Esophagus (tissue), 2 donors: ENCODE measurements at regions not wholly inside any gene's neighbourhood (a gene's known extent, or its start where the extent isn't known, plus 50 kb on each side); places are given as distances from the start of the nearest gene placed in this dataset.
"Not testable (repeated sequence)": the region's sequence is repeated elsewhere in the genome, so short reads cannot be mapped to it uniquely, and the experiment has no call there.

Source experiments
- H3K27ac ChIP-seq, 2 donors: one replicate each; pipeline ENCODE4 v1.5.1; 2013; ENCODE audit warnings: low read depth in 2 of 2, mild to moderate bottlenecking in 2 of 2, inconsistent platforms in 1 of 2, low read length in 1 of 2, moderate library complexity in 1 of 2
- H3K27me3 ChIP-seq, 2 donors: one replicate each; pipeline ENCODE4 v1.6.1; 2013; ENCODE audit warnings: low read length in 2 of 2, control low read depth in 1 of 2, mild to moderate bottlenecking in 1 of 2; ENCODE audit not compliant: insufficient read depth in 2 of 2, control insufficient read depth in 1 of 2
- H3K36me3 ChIP-seq, 2 donors: one replicate each; pipeline ENCODE4 v1.6.1; 2013; ENCODE audit warnings: low read length in 1 of 2; ENCODE audit not compliant: control insufficient read depth in 2 of 2, insufficient read depth in 2 of 2
- H3K4me1 ChIP-seq, 2 donors: one replicate each; pipeline ENCODE4 v1.6.1; 2013; ENCODE audit warnings: low read length in 1 of 2; ENCODE audit not compliant: control insufficient read depth in 2 of 2, insufficient read depth in 2 of 2
- H3K4me3 ChIP-seq, 2 donors: one replicate each; pipeline ENCODE4 v1.5.1; 2013; ENCODE audit warnings: low read length in 2 of 2, mild to moderate bottlenecking in 2 of 2, low read depth in 1 of 2, moderate library complexity in 1 of 2
- H3K9me3 ChIP-seq, 2 donors: one replicate each; pipeline ENCODE4 v1.6.1; 2013; ENCODE audit warnings: mild to moderate bottlenecking in 2 of 2, low read depth in 1 of 2, low read length in 1 of 2, moderate library complexity in 1 of 2; ENCODE audit not compliant: control insufficient read depth in 2 of 2, insufficient read depth in 1 of 2
- WGBS, 2 donors: extraction: QIAGEN DNeasy Blood & Tissue Kit; methylation state at CpG; one replicate each; pipeline ENCODE4 v1.1.7; 2013; 5-methylcytosine and 5-hydroxymethylcytosine counted together
- donor health status: healthy with polysubstance abuse.
- donor health status: Bipolar disorder and iron deficiency.

DNA sequence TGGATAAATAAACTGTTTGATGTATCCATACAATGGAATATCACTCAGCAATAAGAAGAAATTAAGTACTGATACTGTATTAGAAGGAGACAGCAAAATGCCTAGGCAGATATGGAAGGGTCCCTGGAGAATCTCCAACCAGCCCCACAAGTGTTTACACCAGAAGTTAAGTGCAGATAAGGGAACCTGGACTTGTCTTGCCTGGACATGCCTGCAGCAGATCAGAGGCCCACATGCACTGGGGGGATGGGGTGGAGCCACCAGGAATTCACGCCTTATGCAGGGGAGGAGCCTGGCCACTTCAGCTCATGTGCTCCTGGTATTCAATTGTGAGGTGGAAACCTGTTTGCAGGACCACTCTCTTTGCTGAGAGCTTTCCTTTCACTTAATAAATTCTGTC is 356.9 kb downstream of the TUBA3C start:
- H3K4me1 ChIP-seq, H3K4me3 ChIP-seq, H3K27me3 ChIP-seq, H3K36me3 ChIP-seq, H3K27ac ChIP-seq, H3K9me3 ChIP-seq: not testable (repeated sequence)
- 64 to 71% methylated on average over 1 of the region's 1 CpG for WGBS, 2 donors

DNA sequence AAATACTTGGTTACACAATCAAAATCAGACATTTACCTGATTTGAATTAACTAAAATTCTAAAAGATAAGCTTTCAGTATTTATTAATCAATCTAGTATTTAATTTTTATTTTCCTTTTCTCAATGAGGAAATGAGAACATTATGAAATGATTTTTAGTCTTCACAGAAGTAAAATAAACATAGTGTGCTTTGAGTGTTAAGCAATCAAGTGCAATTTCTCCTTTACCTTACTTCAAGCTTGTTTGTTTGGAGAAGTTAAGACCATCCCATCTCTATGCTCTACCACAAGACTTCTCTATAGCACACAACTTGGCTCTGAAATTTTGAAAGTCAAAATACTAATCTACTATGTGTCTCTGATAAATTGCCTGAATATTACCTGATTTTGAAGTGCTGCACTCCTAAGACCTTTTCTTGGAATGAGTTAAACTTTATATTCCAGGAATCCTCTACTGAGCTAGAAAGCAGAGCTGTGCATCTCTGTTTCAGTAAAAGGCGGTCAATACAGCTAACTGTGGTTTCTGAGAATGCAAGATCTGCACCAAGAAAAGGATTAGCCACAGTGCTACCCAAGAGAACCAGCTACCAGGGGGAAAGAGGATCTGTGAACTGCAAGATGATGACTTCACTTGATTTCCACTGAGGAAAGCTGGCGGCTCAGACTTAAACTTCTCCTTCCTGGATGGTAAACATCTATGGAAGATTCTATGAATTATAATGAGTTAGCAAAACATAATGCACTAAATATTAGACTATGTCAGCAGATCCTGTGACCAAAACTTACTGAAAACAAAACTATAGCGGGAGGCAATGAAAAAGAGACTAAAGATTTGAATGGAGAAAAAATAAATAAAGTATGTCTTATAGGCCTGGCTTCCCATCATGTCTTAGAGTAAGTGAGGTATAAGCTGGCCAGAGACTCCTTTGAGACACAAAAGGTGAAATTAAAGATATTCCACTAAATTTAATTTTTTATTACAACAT is 358.7 kb downstream of the TUBA3C start:
- not testable (repeated sequence) for H3K4me3 ChIP-seq, H3K4me1 ChIP-seq, H3K27me3 ChIP-seq, H3K27ac ChIP-seq, H3K9me3 ChIP-seq, H3K36me3 ChIP-seq
- WGBS, 2 donors = 56 to 69% methylated on average over 3 of the region's 3 CpGs

DNA sequence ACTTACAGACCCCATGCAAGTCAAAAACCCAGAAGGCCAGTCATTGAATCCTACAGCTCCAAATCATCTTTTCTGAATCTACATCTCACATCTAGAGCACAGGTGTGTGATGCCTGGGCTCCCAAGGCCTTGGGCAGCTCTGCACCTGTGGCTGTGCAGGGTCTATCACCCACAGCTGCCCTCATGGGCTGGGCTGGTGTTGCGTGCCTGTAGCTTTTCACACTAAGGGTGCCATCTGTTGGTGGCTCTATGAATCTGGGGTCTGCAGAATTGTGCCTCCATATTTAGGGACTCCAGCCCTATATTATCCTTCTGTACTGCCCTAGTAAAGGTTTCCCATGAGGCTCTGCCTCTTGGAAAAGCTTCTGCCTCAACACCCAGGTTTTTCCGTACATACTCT is 407.6 kb downstream of the TUBA3C start:
- H3K36me3 ChIP-seq, H3K27me3 ChIP-seq, H3K4me1 ChIP-seq, H3K4me3 ChIP-seq, H3K9me3 ChIP-seq, H3K27ac ChIP-seq: not testable (repeated sequence)
- WGBS, 2 donors = 77 to 82% methylated on average over 2 of the region's 2 CpGs

DNA sequence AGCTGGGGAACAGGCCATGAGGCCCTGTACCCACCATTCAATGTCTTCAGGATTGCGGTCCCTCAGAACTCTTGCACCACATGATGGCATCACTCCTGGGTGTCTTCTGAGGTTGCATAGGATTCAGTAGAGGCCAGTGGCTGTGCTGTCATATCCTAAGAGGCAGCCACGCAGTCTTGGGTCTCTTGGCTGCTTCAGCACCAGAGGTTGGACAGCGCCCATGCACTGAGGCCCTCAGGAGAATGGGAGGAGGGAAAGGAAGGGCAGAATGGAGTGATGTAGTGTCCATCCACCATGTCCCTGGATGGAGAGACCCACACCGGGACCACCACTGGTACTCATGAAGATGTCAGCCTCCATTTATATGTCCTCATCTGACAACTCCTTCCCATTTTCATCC is 439.9 kb downstream of the TUBA3C start:
- H3K4me1 ChIP-seq, H3K27me3 ChIP-seq, H3K4me3 ChIP-seq, H3K27ac ChIP-seq, H3K36me3 ChIP-seq, H3K9me3 ChIP-seq: not testable (repeated sequence)
- WGBS, 2 donors = 54 to 71% methylated on average over 4 of the region's 4 CpGs

DNA sequence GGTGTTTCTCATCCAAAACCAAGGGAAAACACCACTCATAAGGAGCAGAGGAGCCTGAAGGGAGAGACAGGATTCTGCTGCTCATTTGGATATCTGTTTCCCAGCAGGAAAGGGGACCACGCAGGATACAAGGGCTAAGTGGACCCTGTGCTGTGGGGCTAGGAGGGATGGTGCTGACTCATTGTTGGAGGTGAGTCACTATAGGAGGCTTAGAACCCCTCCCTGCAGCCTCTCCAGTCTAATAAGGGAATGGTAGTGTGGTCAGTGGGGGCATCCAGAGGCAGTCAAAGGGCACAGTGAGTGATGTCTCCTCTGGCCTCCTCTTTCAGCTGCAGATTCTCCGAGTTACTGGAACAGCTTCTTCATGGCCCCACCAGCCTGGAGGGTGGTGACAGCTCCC is 442.3 kb downstream of the TUBA3C start:
- H3K4me1 ChIP-seq = no peaks in the 10 kb centered on the region
- no peaks in the 10 kb centered on the region for H3K36me3 ChIP-seq
- H3K27me3 ChIP-seq = no peaks in the 10 kb centered on the region
- WGBS, 2 donors = 75 to 79% methylated on average over 2 of the region's 2 CpGs
- no peak overlapping the region for H3K27ac ChIP-seq
- no peak overlapping the region for H3K4me3 ChIP-seq
- no peaks in the 10 kb centered on the region for H3K9me3 ChIP-seq

DNA sequence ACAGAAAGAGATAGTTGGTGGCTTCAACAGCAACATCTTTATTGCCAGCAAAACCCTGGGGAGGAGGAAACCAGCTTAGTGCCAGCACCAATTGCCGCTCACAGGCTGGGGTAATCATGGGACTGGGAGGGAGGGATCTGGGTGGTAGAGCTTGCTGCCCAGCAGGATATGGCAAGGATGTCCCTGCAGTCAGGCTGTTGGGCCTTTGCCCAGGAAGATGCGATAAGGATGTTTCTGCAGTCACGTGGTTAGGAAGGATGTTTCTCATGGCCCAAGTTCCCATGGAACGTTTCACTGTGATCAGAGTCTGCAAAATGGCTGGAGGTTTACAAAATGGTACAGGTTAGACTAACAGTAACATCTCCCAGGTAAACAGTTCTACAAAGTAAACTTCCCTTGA is 443.5 kb downstream of the TUBA3C start:
- not testable (repeated sequence) for H3K4me1 ChIP-seq, H3K27me3 ChIP-seq, H3K4me3 ChIP-seq, H3K36me3 ChIP-seq, H3K27ac ChIP-seq, H3K9me3 ChIP-seq
- WGBS, 2 donors = 67 to 72% methylated on average over 4 of the region's 4 CpGs

DNA sequence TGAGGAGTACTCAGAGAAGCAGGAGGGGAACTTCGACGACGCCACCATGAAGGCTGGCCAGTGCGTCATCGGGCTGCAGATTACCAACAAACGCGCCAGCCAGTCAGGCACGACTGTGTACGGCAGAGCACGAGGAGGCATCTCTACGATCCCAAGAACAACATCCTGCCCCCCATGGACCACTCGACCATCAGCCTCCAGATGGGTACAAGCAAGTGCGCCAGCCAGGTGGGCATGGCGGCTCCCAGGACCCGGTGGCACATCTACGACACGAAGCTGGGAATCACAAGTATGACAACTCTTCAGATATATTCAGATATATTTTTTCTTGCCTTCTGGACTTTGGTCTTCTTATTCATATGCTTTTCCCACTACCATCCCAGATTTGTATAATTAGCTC is 454.5 kb downstream of the TUBA3C start:
- H3K9me3 ChIP-seq, H3K27ac ChIP-seq, H3K4me3 ChIP-seq, H3K4me1 ChIP-seq, H3K36me3 ChIP-seq, H3K27me3 ChIP-seq: not testable (repeated sequence)
- WGBS, 2 donors = 89 to 91% methylated on average over 17 of the region's 17 CpGs

DNA sequence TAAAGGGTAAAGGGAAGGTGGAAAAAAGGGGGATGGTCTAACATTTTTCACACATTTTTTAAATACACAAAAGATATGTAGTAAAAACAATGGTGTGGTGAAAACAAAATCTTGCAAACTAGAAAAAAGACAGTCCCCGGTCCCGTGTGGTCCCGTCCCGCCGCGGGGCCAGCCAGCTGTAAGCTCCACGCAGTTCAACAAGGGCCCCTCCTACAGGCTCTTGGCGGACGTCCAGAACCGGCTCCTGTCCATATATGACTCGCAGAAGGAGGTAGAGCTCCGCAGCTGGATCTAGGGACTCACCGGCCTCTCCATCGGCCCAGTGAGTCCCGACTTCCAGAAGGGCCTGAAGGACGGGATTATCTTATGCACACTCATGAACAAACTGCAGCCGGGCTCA is 455.1 kb downstream of the TUBA3C start:
- not testable (repeated sequence) for H3K4me3 ChIP-seq, H3K9me3 ChIP-seq, H3K27me3 ChIP-seq, H3K27ac ChIP-seq, H3K36me3 ChIP-seq, H3K4me1 ChIP-seq
- 88 to 91% methylated on average over 17 of the region's 17 CpGs for WGBS, 2 donors

DNA sequence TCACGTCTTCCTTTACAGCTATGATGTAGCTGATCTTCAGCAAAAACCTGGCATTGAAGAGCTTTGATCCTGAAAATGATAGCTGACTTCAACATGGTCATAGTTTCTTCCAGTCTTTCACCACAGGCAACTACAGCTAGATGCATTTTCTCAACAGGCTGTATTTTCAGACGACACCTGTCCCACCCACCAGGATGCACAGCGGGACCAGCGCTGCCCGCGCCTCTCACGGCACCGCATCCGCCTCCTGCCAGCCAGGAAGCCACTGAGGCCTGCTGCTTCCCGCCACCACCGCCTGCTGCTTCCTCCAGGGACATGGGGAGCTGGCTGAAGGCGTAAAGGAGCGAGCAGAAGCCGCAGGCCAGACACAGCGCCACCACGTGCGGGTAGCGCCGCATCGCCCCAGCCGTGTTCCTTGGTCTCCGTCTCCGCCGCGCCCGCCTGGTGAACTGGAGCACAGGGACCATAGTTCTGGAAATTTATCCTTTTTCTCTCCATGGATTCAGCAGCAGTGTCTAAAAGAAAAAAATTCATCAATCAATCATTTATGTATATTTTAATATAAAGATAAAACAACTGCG is 456.3 kb downstream of the TUBA3C start:
- not testable (repeated sequence) for H3K4me1 ChIP-seq, H3K9me3 ChIP-seq, H3K4me3 ChIP-seq, H3K36me3 ChIP-seq, H3K27ac ChIP-seq, H3K27me3 ChIP-seq
- WGBS, 2 donors = 47 to 55% methylated on average over 5 to 11 of the region's 27 CpGs

DNA sequence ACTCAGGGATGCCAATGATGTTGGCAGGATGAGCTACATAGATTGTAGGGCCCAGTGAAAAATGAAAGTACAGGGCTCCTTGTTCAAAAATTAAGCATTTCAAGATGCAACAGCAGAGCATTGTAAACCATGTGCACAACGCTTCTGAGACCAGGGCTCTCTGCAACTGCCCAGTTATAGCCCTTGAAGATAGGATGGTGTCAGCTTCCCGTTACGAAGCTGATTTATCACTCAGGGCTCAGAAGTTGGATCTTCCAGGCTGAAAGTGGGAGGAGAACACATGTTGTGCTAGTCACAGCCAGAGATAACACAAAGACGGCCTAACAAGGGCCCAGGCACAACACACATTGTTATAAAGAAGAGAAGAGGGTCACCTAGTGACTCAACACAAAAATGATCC is 466.7 kb downstream of the TUBA3C start:
- Histone ChIP-seq H3K27me3 (no peaks in the 10 kb centered on the region), H3K36me3 (no peaks in the 10 kb centered on the region), H3K27ac (no peak overlapping the region), H3K4me3 (no peak overlapping the region), H3K4me1 (no peaks in the 10 kb centered on the region), H3K9me3 (no peaks in the 10 kb centered on the region)
- 58 to 65% methylated on average over 4 of the region's 4 CpGs for WGBS, 2 donors
